SKM-1 (cell line): ENCODE measurements at regions not wholly inside any gene's neighbourhood (a gene's known extent, or its start where the extent isn't known, plus 50 kb on each side); places are given as distances from the start of the nearest gene placed in this dataset.

Experiments
- DNase-seq: peaks from one replicate; lab custom pipeline; 2025; ENCODE audit not compliant: unreplicated experiment; lab: John Stamatoyannopoulos, UW

DNA sequence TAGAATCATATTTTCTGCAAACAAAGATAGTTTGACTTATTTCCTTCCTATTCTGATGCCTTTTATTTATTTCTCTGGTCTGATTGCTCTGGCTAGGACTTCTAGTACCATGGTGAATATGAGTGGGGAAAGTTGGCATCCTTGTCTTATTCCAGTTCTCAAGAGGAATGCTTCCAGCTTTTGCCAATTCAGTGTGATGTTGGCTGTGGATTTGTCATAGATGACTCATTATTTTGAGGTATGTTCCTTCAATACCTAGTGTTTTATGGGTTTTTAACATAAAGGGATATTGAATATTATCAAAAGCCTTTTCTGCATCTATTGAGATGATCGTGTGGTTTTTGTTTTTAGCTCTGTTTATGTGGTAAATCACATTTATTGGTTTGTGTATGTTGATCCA is 139.4 kb upstream of the CNTN1 start:
- DNase-seq, result no peak

- no peak for DNase-seq
These were observed 134.3 kb upstream of the CNTN1 start for GRCh38 chr12:40557980-40558379.

DNA sequence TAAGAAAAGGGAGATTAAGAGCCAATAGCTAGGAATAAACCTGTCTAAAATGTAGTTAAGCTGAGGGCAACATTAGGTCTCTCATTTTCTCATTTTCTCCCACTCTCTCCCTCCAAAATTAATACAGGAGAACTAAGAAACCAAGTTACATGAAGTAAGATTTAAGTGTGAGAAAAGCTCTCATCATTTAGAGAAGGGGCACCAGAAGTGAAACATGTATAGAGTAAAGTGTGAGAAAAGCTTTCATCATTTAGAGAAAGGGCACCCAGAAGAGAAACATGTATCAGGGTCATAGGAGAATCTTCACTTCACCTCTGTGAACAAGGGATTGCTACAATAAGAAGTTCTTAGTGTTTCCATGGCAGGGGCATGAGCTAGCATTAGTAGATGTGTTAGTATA is 132.4 kb upstream of the CNTN1 start:
- DNase-seq, result no peak

- no peak for DNase-seq
These were observed 131.4 kb upstream of the CNTN1 start for GRCh38 chr12:40560848-40561247.

- no peak for DNase-seq
These were observed 130.8 kb upstream of the CNTN1 start for GRCh38 chr12:40561395-40561966.

GRCh38 chr12:40565029-40565633 is 127.1 kb upstream of the CNTN1 start:
- no peak for DNase-seq

GRCh38 chr12:40566271-40566670 is 126.0 kb upstream of the CNTN1 start:
- DNase-seq, result no peak

DNA sequence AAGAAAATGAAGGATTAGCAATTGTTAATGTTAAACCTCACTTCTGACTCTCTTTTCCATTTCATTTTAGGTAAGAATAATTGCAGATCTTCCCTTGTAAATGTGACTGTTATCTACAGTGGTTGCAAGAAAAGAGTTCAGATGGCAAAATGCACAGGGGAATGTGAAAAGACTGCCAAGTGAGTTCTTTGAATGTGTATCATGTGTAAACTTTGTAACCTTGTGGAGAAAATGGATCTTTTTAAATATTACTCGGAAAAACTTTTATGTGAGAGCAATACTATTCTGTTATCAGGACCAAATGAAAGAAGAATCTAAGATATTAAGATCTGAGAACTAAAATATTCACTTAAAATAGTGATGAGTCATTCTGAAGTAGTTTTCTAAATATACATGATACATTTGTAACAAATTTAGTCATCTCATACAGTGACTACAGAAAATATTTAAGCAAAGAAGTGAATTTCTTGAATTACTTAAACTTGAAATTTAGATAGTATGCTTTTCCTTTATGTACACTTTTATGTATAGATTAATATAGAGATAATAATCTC is 122.5 kb upstream of the CNTN1 start:
- no peak for DNase-seq

GRCh38 chr12:40573024-40573423 is 119.2 kb upstream of the CNTN1 start:
- no peak for DNase-seq

- no peak for DNase-seq
These were observed 116.3 kb upstream of the CNTN1 start for GRCh38 chr12:40575987-40576386.

DNA sequence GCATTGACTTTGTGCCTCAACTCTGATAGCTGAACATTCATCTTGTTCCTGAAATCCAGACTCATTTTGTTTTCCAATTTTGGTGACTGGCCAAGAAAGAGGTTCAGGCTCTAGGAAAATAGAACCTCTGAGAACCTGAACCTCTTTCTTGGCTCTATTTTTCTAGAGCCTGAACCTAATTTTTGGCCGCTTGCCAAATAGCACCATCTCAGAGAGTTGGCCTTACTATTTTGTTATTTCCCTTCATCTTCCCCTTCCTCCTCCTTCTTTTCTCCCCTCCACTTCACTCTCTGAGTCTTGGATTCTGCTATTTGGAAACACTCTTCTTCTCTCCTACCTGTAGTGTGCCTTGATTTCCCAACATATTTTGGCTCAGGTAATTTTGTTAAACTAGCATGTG is 114.4 kb upstream of the CNTN1 start:
- no peak for DNase-seq

DNA sequence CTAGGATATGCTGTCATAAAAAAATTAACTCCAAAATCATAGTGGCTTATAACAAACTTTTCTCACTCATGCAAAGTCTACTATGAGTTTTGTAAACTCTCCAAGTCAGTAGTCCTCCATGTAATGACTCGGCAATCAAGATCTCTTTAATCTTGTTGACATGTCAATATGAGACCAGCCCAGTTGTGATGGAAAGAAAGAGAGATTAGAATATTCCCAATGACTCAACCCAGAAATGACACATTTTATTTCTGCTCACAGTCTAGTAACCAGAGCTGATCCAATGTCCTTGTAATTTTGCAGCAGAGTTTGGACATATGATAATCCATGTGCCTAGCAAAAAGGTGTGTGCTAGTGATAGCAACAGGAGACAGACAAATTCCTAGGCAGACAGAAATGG is 112.6 kb upstream of the CNTN1 start:
- no peak for DNase-seq

GRCh38 chr12:40580346-40580745 is 111.9 kb upstream of the CNTN1 start:
- no peak for DNase-seq

- DNase-seq, result no peak
These were observed 110.3 kb upstream of the CNTN1 start for GRCh38 chr12:40581889-40582288.

DNA sequence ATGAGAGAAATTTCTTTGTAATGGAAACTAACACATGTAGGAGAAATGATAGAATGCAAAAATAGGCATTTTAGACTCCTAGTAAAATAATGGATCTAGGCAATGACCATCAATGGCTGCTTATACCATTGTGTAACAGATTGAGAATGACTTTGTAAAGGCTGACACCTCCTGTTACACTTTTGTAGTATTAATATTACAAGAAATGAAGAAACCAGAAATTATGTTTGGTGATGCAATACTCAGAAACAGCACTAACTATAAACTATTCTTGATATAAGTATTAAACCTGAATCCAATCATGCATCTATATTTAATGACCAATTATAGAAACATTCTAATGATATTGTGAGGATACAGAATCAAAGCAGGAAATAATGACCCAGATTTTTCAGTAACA is 108.5 kb upstream of the CNTN1 start:
- no peak for DNase-seq

DNA sequence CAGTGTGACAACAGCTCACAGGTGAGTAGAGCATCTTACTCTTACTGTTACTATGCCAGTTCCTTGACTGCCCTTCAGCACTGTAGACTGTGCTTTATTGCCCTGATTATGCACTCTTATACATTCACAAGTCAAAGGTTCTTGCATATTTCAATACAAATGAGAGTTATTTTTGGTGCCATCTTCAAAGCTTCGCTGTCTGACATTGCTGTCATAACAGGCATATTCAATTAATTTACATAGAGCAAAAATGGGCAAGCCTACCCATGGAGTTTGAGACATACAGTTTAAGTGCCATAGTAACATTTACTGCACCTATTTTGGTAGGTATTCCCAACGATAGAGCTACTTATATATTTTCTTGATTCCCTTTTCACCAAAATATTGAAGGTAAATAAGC is 107.5 kb upstream of the CNTN1 start:
- no peak for DNase-seq

DNA sequence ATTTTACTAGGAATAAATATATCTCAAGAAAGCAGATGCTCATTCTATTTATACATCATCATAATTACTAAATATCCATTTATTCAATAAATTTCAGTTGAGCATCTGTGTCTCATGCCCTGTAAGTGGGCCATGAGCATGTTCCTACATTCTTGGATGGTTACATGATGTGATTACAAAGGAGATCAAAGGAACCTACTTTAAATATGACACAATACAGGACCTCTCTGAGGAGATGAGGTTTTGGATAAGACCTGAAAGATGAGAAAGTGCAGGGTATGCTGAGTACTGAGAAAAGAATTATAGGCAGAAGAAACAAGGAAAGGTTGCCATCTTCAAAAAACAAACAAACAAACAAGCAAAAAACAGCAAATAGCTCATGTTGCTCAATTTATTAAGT is 105.4 kb upstream of the CNTN1 start:
- DNase-seq, result no peak

- DNase-seq, result no peak
These were observed 104.8 kb upstream of the CNTN1 start for GRCh38 chr12:40587421-40587820.

- no peak for DNase-seq
These were observed 104.3 kb upstream of the CNTN1 start for GRCh38 chr12:40587970-40588369.

DNA sequence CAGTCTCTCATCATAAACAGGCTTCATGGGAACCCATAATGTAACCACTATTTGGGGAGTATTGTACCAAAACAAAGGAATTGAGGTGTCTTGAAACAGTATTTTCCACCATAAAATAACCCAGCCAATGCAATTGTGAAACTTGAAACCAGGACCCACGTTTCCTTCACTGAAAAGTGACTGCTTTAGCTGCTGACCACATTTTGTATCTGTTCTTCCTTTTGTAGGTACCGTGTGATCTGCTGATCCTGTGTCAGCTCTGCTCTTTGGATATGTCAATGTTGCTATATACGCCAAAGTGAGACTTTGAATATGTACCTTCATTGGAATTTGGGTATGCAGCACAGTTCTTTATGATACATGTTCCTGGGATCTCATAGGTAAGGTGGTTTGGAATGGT is 95.1 kb upstream of the CNTN1 start:
- DNase-seq, result no peak

- no peak for DNase-seq
These were observed 94.2 kb upstream of the CNTN1 start for GRCh38 chr12:40598073-40598472.

GRCh38 chr12:40602562-40602961 is 89.7 kb upstream of the CNTN1 start:
- no peak for DNase-seq

GRCh38 chr12:40614923-40615322 is 77.3 kb upstream of the CNTN1 start:
- peak; percentile 5 for DNase-seq
